Mesendoderm (in vitro differentiated cells): ENCODE measurements at regions not wholly inside any gene's neighbourhood (a gene's known extent, or its start where the extent isn't known, plus 50 kb on each side); places are given as distances from the start of the nearest gene placed in this dataset.

ENCODE experiments used
- DNase-seq: peaks from one replicate; pipeline ENCODE4 v3.0.0; 2013
- H2AK5ac ChIP-seq: 2 replicates; pipeline ENCODE4 v1.6.1; 2013; ENCODE audit warnings: low read length, inconsistent platforms
- H2BK120ac ChIP-seq: 2 replicates; pipeline ENCODE4 v1.6.1; 2013; ENCODE audit warnings: low read depth, mild to moderate bottlenecking, low read length, moderate library complexity, mixed read lengths
- H2BK15ac ChIP-seq: replicated peaks from 2 replicates; pipeline ENCODE4 v1.6.1; 2013; ENCODE audit warnings: low read depth, mild to moderate bottlenecking, moderate library complexity
- H2BK5ac ChIP-seq: 2 replicates; pipeline ENCODE4 v1.6.1; 2013; ENCODE audit warnings: low read length, inconsistent platforms
- H3K18ac ChIP-seq: 2 replicates; pipeline ENCODE4 v1.6.1; 2013; ENCODE audit warnings: mild to moderate bottlenecking, low read length, mixed read lengths
- H3K23ac ChIP-seq: one replicate; pipeline ENCODE4 v1.6.1; 2013; ENCODE audit warnings: low read length
- H3K27ac ChIP-seq: 2 replicates; pipeline ENCODE4 v1.5.1; 2013; ENCODE audit warnings: low read depth, mild to moderate bottlenecking, inconsistent platforms, low read length, moderate library complexity
- H3K27me3 ChIP-seq: 2 replicates; pipeline ENCODE4 v1.6.1; 2013; ENCODE audit warnings: low read length, control low read depth, mild to moderate bottlenecking, inconsistent platforms; ENCODE audit not compliant: insufficient read depth, poor library complexity
- H3K36me3 ChIP-seq: 2 replicates; pipeline ENCODE4 v1.6.1; 2013; ENCODE audit warnings: low read length, inconsistent platforms; ENCODE audit not compliant: control insufficient read depth, insufficient read depth
- H3K4ac ChIP-seq: one replicate; pipeline ENCODE4 v1.6.1; 2013; ENCODE audit warnings: low read depth, mild to moderate bottlenecking, low read length, moderate library complexity
- H3K4me1 ChIP-seq: 2 replicates; pipeline ENCODE4 v1.6.1; 2013; ENCODE audit warnings: low read depth, low read length, inconsistent platforms; ENCODE audit not compliant: control insufficient read depth
- H3K4me2 ChIP-seq: 2 replicates; pipeline ENCODE4 v1.6.1; 2013; ENCODE audit warnings: low read length
- H3K4me3 ChIP-seq: 2 replicates; pipeline ENCODE4 v1.5.1; 2013; ENCODE audit warnings: mild to moderate bottlenecking, low read length
- H3K56ac ChIP-seq: one replicate; pipeline ENCODE4 v1.6.1; 2013; ENCODE audit warnings: low read length
- H3K79me1 ChIP-seq: 2 replicates; pipeline ENCODE4 v1.6.1; 2013; ENCODE audit warnings: low read length, inconsistent platforms
- H3K79me2 ChIP-seq: 2 replicates; pipeline ENCODE4 v1.6.1; 2013; ENCODE audit warnings: mild to moderate bottlenecking, low read length; ENCODE audit not compliant: control insufficient read depth, insufficient read depth
- H3K9ac ChIP-seq: 2 replicates; pipeline ENCODE4 v1.6.1; 2013; ENCODE audit warnings: low read length, inconsistent platforms
- H4K5ac ChIP-seq: one replicate; pipeline ENCODE4 v1.6.1; 2013; ENCODE audit warnings: low read length
- H4K8ac ChIP-seq: one replicate; pipeline ENCODE4 v1.6.1; 2013; ENCODE audit warnings: low read depth, mild to moderate bottlenecking, control low read depth, low read length, moderate library complexity
- WGBS: extraction: QIAGEN DNeasy Blood & Tissue Kit; methylation state at CpG from one replicate; pipeline ENCODE4 v1.1.7; 2013; ENCODE audit warnings: low lambda C conversion rate, missing lambda C conversion rate; ENCODE audit not compliant: insufficient coverage; ENCODE audit errors: extremely low coverage; 5-methylcytosine and 5-hydroxymethylcytosine counted together

GRCh38 chr7:106420736-106421135 lies 136.0 kb upstream of the NAMPT start:
- no CpG with 5 or more reads among the region's 5 CpGs for WGBS

GRCh38 chr7:106420210-106420609 lies 135.4 kb upstream of the NAMPT start:
- no peak for DNase-seq
- Histone ChIP-seq H3K56ac (no peak overlapping the region), H3K79me2 (no peaks in the 10 kb centered on the region), H3K79me1 (no peaks in the 10 kb centered on the region), H3K4me1 (peaks cover 6% of the 10 kb centered on the region), H3K4ac (no peak overlapping the region), H2AK5ac (no peak overlapping the region), H2BK120ac (no peak overlapping the region), H3K27me3 (no peaks in the 10 kb centered on the region), H2BK15ac (no peak overlapping the region), H2BK5ac (no peak overlapping the region), H4K5ac (no peak overlapping the region), H3K36me3 (no peaks in the 10 kb centered on the region), H4K8ac (no peak overlapping the region), H3K4me3 (no peak overlapping the region), H3K4me2 (no peak overlapping the region), H3K9ac (no peak overlapping the region), H3K23ac (no peak overlapping the region), H3K27ac (no peak overlapping the region), H3K18ac (no peak overlapping the region)
- WGBS: no CpG with 5 or more reads among the region's 2 CpGs

More at GRCh38 chr7:106420736-106421135, 136.0 kb upstream of the NAMPT start:
- Histone ChIP-seq H3K23ac (no peak overlapping the region), H3K4me3 (no peak overlapping the region), H3K4me1 (peaks cover 6% of the 10 kb centered on the region), H3K79me1 (no peaks in the 10 kb centered on the region), H3K4me2 (no peak overlapping the region), H4K8ac (no peak overlapping the region), H4K5ac (no peak overlapping the region), H2BK5ac (no peak overlapping the region), H2BK15ac (no peak overlapping the region), H3K27me3 (no peaks in the 10 kb centered on the region), H2BK120ac (no peak overlapping the region), H3K56ac (no peak overlapping the region), H3K36me3 (no peaks in the 10 kb centered on the region), H2AK5ac (no peak overlapping the region), H3K4ac (no peak overlapping the region), H3K79me2 (no peaks in the 10 kb centered on the region), H3K27ac (no peak overlapping the region), H3K9ac (no peak overlapping the region), H3K18ac (no peak overlapping the region)
- no peak for DNase-seq

- Histone ChIP-seq H3K4me2 (no peak overlapping the region), H3K9ac (no peak overlapping the region), H4K8ac (no peak overlapping the region), H2BK5ac (no peak overlapping the region), H3K27me3 (no peaks in the 10 kb centered on the region), H3K23ac (no peak overlapping the region), H3K56ac (no peak overlapping the region), H3K18ac (no peak overlapping the region), H2BK15ac (no peak overlapping the region), H4K5ac (no peak overlapping the region), H3K36me3 (no peaks in the 10 kb centered on the region), H2AK5ac (no peak overlapping the region), H3K79me1 (no peaks in the 10 kb centered on the region), H3K27ac (no peak overlapping the region), H3K4me3 (no peak overlapping the region), H3K4ac (no peak overlapping the region), H2BK120ac (no peak overlapping the region), H3K4me1 (peaks cover 6% of the 10 kb centered on the region), H3K79me2 (no peaks in the 10 kb centered on the region)
- DNase-seq: no peak
- no CpG with 5 or more reads among the region's 9 CpGs for WGBS
These were observed 134.8 kb upstream of the NAMPT start for GRCh38 chr7:106419455-106420182.

- peaks cover 7% of the 10 kb centered on the region for H3K4me1 ChIP-seq
- no peaks in the 10 kb centered on the region for H3K79me2 ChIP-seq
- H3K56ac ChIP-seq: no peak overlapping the region
- no peaks in the 10 kb centered on the region for H3K36me3 ChIP-seq
- no peak overlapping the region for H4K8ac ChIP-seq
- H3K27ac ChIP-seq: no peak overlapping the region
- no peak overlapping the region for H3K23ac ChIP-seq
- no CpG with 5 or more reads among the region's 2 CpGs for WGBS
- no peak overlapping the region for H3K4me2 ChIP-seq
- H3K4ac ChIP-seq: no peak overlapping the region
- no peak overlapping the region for H2BK5ac ChIP-seq
- no peak overlapping the region for H3K9ac ChIP-seq
- H2BK15ac ChIP-seq: no peak overlapping the region
- H2BK120ac ChIP-seq: no peak overlapping the region
- DNase-seq: no peak
- H2AK5ac ChIP-seq: no peak overlapping the region
- H3K79me1 ChIP-seq: no peaks in the 10 kb centered on the region
- no peaks in the 10 kb centered on the region for H3K27me3 ChIP-seq
- no peak overlapping the region for H4K5ac ChIP-seq
- no peak overlapping the region for H3K4me3 ChIP-seq
- H3K18ac ChIP-seq: no peak overlapping the region
These were observed 133.7 kb upstream of the NAMPT start for GRCh38 chr7:106418526-106418925.

- H3K79me2 ChIP-seq: no peaks in the 10 kb centered on the region
- no peak overlapping the region for H2BK5ac ChIP-seq
- H3K9ac ChIP-seq: no peak overlapping the region
- H2BK15ac ChIP-seq: peak overlapping the region; percentile 77
- no peak overlapping the region for H2BK120ac ChIP-seq
- H3K4ac ChIP-seq: no peak overlapping the region
- H3K4me2 ChIP-seq: no peak overlapping the region
- H3K4me3 ChIP-seq: no peak overlapping the region
- no peaks in the 10 kb centered on the region for H3K27me3 ChIP-seq
- no peaks in the 10 kb centered on the region for H3K79me1 ChIP-seq
- H3K27ac ChIP-seq: no peak overlapping the region
- no peak overlapping the region for H4K5ac ChIP-seq
- H2AK5ac ChIP-seq: no peak overlapping the region
- DNase-seq: no peak
- no peaks in the 10 kb centered on the region for H3K36me3 ChIP-seq
- no peak overlapping the region for H3K23ac ChIP-seq
- H3K18ac ChIP-seq: no peak overlapping the region
- H3K4me1 ChIP-seq: peaks cover 8% of the 10 kb centered on the region
- 100% methylated on average over 1 of the region's 1 CpG for WGBS
- no peak overlapping the region for H4K8ac ChIP-seq
- H3K56ac ChIP-seq: no peak overlapping the region
These were observed 133.3 kb upstream of the NAMPT start for GRCh38 chr7:106418094-106418493.
